Activated naive CD8-positive, alpha-beta T cell treated with anti-CD3 and anti-CD28 coated beads, Interleukin-2, amount 50 U/mL, for 24 hours (primary cell): ENCODE measurements at regions not wholly inside any gene's neighbourhood (a gene's known extent, or its start where the extent isn't known, plus 50 kb on each side); places are given as distances from the start of the nearest gene placed in this dataset.

Source experiments
- ATAC-seq: fragments of 150-1000 bp; cut with Tn5 transposase; one replicate; pipeline ENCODE4 v1.10.0; 2021
- DNase-seq: peaks from one replicate; pipeline ENCODE4 v3.0.0; 2021
- H3K27ac Mint-ChIP-seq: one replicate; pipeline ENCODE4 v1.8.0; 2021; ENCODE audit warnings: mild to moderate bottlenecking, mixed read lengths
- H3K27me3 Mint-ChIP-seq: one replicate; pipeline ENCODE4 v1.8.0; 2021; ENCODE audit warnings: mixed read lengths
- H3K36me3 Mint-ChIP-seq: one replicate; pipeline ENCODE4 v1.8.0; 2021; ENCODE audit warnings: low read depth, mixed read lengths
- H3K4me1 Mint-ChIP-seq: one replicate; pipeline ENCODE4 v1.8.0; 2021; ENCODE audit warnings: mixed read lengths
- H3K4me3 Mint-ChIP-seq: one replicate; pipeline ENCODE4 v1.8.0; 2021; ENCODE audit warnings: mild to moderate bottlenecking, moderate library complexity, mixed read lengths
- H3K9me3 Mint-ChIP-seq: one replicate; pipeline ENCODE4 v1.8.0; 2021; ENCODE audit warnings: mixed read lengths

DNA sequence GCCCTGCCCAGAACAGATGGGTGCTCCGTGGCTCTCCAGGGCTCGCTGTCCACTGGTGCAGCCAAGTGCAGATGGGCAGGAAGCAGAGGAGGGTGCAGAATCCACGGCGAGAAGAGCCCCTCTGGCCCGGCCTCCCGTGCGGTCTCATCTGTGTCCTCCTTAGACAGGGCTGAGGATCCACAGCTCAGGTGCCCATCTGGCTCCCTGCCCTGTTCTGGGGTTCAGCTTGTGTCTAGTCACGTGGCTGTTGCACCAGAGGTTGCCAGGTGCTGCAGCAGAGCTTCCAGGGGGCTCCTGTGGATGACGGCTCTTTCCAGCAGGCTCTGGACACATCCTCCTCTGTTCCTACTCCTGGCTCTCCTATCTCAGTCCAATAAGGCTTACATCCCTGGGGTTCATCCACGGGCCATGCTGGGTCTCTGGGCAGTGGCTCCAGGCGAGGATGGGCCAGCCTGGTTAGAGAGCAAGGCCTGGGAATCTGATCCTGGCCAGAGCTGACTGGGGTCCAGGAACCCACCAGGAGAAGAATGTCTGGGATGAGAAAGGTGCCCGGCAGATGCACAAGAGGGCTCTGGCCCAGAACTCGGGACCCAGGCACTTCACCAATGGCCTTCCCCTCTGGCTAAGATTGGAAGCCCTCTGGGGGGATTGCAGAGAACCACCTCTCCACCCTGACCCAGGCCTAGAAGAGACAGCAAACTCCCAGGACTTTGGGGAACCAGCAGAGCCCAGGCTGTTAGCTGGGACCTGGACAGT, 116.3 kb upstream of the ID2 start:
- Mint-ChIP-seq H3K36me3 (peaks cover 3% of the 10 kb centered on the region), H3K27me3 (no peaks in the 10 kb centered on the region), H3K27ac (no peak overlapping the region), H3K4me1 (peaks cover 5% of the 10 kb centered on the region), H3K9me3 (peaks cover 14% of the 10 kb centered on the region), H3K4me3 (no peak overlapping the region)
- ATAC-seq (no peak), DNase-seq (no peak)

DNA sequence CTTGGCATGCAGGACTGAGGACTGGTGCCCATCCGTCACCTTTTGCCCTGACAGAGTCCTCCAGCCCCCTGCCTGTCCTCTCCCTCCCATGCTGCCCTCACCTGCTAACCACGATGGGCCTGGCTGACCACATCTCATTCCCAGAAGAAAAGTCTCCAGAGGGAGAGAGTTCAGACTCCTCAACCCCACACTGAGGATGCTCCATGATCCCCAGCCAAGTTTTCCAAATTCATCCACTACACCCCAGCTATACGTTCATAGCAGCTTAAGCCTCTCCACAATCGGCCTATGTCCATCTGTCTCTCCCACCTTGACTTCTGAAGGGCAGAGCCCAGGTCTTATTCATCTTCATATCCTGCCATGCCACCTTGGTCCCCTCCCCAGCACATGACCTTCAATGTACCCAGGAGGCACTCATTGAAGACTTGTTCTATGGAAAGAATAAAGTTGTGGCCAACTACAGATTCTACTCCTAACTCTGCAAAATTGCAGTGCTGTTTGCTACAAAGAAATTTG, 115.6 kb upstream of the ID2 start:
- no peaks in the 10 kb centered on the region for H3K27me3 Mint-ChIP-seq
- DNase-seq = no peak
- peaks cover 9% of the 10 kb centered on the region for H3K9me3 Mint-ChIP-seq

DNA sequence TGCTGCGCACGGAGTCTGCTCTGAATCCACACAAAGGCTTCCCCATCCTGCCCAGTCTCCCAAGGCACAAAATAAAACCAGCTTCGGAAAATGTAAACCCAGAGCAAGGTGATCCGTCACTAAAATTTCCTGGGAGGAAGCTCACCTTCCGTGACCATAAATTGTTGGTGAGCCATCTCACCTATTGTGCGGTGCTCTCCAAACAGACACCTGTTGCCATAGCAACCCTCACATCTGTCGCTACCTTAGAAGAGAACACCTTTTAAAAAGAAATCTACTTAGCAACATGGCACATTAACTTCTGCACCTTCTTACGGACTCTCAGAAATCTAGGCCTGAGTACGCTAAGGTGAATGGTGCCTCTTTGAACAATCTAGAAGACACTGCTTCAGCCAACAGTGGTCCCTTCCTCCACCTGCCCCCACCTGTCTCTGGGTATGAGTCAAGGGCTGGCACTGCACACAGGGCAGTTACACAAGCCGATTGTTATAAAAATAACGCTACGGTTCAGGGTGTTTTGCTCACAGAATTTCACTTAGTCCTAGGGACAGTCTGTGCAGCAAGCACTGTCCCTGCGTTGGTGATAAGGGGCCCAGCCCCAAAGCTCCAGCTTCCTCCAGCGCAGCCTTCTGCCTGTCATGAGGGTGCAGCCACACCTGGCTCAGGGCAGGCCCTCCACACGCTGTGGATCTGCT, 114.9 kb upstream of the ID2 start:
- Mint-ChIP-seq H3K9me3 (peaks cover 7% of the 10 kb centered on the region), H3K27me3 (no peaks in the 10 kb centered on the region), H3K4me3 (no peak overlapping the region), H3K36me3 (peaks cover 2% of the 10 kb centered on the region), H3K4me1 (peaks cover 7% of the 10 kb centered on the region), H3K27ac (no peak overlapping the region)
- no peak for ATAC-seq
- DNase-seq = no peak

More for the DNA sequence above, 115.6 kb upstream of the ID2 start:
- H3K4me1 Mint-ChIP-seq = peaks cover 5% of the 10 kb centered on the region
- H3K4me3 Mint-ChIP-seq = no peak overlapping the region
- peaks cover 3% of the 10 kb centered on the region for H3K36me3 Mint-ChIP-seq
- ATAC-seq = no peak
- no peak overlapping the region for H3K27ac Mint-ChIP-seq

DNA sequence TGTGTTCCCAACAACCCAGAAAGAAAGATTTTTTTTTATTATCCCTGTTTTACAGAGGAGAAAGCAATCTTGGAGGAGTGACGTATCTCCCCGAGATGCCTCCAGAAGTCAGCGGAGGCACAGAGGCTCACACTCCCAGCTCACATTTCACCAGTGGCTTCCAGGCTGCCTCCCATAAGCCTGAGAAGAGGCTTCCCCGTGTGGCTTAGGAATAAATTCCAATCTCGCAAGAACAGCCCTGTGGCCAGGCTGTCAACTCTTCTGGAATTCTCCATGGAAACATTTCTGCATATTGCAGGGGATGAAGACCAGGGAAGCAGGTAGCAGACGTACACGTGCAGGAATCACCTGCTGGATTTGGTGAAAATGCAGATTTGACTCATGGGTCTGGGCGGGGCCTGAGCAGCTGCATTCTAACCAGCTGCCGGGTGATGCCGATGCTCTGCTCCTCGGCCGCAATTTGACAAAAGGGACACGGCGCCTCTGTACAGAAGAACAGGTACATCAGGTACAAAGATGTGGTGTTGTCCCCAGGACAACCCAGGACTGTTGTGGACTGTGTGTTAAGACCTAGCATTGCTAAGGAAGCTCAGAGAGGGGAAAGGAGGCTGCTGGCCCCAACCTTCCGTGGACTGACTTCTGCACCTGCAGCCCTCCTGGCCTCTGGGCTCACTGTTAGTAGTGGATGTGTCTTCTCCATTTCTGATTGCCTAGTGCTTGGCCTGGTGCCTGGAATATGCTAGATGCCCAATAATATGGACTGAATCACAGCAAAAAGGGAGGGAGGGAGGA, 114.2 kb upstream of the ID2 start:
- Mint-ChIP-seq H3K4me1 (peaks cover 7% of the 10 kb centered on the region), H3K27me3 (no peaks in the 10 kb centered on the region), H3K4me3 (no peak overlapping the region), H3K36me3 (no peaks in the 10 kb centered on the region), H3K27ac (no peak overlapping the region), H3K9me3 (no peaks in the 10 kb centered on the region)
- ATAC-seq (no peak), DNase-seq (no peak)

DNA sequence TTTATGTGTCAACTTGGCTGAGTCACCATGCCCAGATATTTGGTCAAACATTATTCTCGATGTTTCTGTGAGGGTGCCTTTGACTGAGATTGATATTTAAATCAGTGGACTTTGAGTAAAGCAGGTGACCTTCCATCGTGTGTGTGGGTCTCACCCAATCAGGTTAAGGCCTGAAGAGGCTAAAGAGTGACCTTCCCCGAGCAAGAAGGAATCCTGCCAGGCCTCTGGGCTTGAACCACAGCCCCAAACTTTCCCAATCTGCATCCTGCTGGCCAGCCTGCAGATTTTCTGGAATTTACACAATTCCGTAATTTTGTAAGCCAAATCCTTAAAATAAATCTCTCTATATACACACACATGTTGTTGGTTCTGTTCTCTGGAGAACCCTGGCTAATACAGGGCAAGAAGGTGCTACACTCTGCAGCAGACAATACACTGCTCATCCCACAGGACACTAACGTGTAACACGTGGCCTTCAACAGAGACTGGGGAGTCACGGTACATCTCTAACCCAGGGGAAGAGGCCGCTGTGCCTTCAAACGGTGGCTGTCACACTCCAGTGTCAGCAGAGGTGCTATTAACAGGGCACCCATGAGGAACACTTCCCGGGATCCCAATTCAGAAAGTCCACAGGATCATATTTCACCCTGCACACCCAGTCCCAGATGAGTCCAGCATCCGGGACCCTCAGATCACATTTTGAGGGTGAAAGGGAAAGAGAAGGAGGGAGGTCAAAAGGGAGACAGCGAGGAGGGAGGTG, 113.1 kb upstream of the ID2 start:
- DNase-seq (no peak), ATAC-seq (no peak)
- Mint-ChIP-seq H3K9me3 (no peaks in the 10 kb centered on the region), H3K4me3 (no peak overlapping the region), H3K4me1 (peaks cover 7% of the 10 kb centered on the region), H3K27ac (no peak overlapping the region), H3K27me3 (no peaks in the 10 kb centered on the region), H3K36me3 (no peaks in the 10 kb centered on the region)

DNA sequence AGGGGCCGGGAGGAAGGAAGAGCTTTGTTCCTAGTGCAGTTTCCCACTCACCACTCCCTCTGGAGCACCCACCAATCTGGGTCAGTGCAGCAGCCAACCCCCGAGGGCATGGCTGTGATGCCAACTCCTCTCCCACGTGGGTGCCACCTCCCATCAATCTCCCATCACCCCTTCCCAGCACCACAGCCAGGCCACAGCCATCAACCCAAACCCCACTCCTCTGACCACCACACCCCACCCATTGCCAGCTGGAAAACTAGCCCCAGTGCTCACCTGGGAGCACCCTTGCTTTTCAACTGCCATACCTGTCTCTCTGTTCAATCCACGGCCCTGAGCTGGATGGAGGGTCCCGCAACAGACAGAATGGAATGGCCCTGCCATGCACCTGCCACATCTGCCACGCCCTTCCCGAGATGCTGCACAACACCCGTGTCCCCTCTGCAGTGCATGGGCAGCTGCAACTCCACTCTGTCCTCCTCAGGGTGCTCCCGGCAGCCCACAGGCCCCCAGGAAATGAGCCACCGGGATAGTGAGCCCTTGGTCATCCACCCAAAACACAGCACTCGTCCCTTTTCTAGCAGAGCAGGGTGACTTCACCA, 112.4 kb upstream of the ID2 start:
- no peaks in the 10 kb centered on the region for H3K27me3 Mint-ChIP-seq
- H3K4me1 Mint-ChIP-seq = peaks cover 12% of the 10 kb centered on the region
- no peak for DNase-seq
- H3K4me3 Mint-ChIP-seq = no peak overlapping the region
- no peak overlapping the region for H3K27ac Mint-ChIP-seq
- no peaks in the 10 kb centered on the region for H3K9me3 Mint-ChIP-seq
- ATAC-seq = no peak
- no peaks in the 10 kb centered on the region for H3K36me3 Mint-ChIP-seq

DNA sequence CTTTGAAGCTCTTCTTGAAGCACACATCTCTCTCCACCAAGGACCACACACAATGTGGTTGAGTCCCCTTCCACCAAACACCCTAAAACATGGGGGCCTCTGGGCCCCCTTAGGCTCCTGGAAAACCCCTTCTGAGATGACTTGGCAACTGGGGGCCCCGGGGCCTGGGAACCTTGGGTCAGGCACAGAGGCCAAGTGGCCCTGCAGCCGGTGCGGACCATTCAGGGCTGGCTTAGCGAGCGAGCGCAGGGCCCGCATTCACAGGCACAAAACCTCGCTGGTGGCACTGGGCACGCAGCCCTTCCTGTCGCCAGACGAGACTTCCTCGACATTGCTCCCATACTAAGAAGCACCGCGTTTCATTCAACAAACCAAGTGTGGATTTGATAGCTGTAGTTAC, 111.2 kb upstream of the ID2 start:
- no peak for DNase-seq
- Mint-ChIP-seq H3K9me3 (no peaks in the 10 kb centered on the region), H3K36me3 (no peaks in the 10 kb centered on the region), H3K27ac (no peak overlapping the region), H3K27me3 (peaks cover 2% of the 10 kb centered on the region), H3K4me3 (no peak overlapping the region), H3K4me1 (peaks cover 23% of the 10 kb centered on the region)
- no peak for ATAC-seq

DNA sequence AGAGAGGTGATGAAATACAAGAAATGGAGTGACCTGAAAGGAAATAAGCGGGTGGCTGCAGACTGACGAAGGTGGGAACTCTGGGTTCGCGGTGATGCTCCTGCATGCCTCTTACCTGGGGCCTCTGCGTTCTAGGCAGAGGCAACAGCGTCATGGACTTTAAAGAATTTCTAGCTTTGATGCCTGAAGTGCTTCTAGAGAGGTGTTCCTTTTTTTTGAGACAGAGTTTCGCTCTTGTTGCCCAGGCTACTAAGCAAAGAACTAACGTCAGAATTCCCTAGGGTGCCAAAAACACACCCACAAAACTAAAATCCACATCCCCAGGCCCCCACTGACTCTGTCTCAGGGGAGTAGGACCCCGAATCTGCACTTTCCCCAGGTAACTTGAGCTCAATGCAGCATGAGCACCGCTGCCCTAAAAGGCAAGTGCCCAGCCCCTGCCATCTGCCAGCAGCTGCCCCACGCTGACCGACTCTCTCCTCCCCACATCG, 110.5 kb upstream of the ID2 start:
- no peak overlapping the region for H3K4me3 Mint-ChIP-seq
- peaks cover 5% of the 10 kb centered on the region for H3K27me3 Mint-ChIP-seq
- H3K4me1 Mint-ChIP-seq = peaks cover 30% of the 10 kb centered on the region
- no peak overlapping the region for H3K27ac Mint-ChIP-seq
- ATAC-seq (no peak), DNase-seq (no peak)
- H3K9me3 Mint-ChIP-seq = no peaks in the 10 kb centered on the region
- H3K36me3 Mint-ChIP-seq = no peaks in the 10 kb centered on the region

DNA sequence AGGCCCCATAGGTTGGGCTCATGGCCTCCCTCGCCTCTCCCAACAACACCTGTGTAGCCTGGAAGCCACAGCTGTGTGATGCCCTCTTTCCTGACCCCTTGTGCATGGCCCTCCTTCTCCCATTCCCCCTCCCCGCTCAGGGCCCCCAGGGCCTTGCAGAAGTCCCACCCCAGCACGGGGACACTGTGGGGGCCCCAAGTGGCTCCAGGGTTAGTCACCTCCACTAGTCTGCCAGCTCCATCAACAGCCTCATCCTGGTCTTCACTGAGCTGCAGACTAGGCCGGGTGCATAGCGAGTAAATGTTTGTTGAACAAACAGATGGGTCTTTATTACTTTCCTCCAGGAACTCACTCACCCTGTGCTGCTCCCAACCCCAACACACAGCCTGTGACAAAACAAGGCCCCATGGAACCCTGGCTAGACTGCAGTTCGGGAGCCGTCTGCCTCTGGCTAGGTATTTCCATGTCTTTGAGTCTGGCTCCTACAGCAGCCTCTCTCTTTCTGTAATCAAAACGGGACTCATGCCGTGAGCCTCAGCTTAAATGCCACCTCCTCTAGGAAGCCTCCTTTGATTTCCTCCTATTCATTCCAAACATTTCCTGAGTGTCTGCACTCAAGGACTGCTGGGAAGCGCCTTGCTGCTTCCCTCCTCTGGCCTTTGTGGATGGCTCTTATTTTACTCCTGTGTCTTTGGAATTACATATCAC, 109.9 kb upstream of the ID2 start:
- no peak overlapping the region for H3K4me3 Mint-ChIP-seq
- no peak for DNase-seq
- no peaks in the 10 kb centered on the region for H3K9me3 Mint-ChIP-seq
- no peaks in the 10 kb centered on the region for H3K36me3 Mint-ChIP-seq
- no peak overlapping the region for H3K27ac Mint-ChIP-seq
- peaks cover 5% of the 10 kb centered on the region for H3K27me3 Mint-ChIP-seq
- H3K4me1 Mint-ChIP-seq = peaks cover 36% of the 10 kb centered on the region
- no peak for ATAC-seq

DNA sequence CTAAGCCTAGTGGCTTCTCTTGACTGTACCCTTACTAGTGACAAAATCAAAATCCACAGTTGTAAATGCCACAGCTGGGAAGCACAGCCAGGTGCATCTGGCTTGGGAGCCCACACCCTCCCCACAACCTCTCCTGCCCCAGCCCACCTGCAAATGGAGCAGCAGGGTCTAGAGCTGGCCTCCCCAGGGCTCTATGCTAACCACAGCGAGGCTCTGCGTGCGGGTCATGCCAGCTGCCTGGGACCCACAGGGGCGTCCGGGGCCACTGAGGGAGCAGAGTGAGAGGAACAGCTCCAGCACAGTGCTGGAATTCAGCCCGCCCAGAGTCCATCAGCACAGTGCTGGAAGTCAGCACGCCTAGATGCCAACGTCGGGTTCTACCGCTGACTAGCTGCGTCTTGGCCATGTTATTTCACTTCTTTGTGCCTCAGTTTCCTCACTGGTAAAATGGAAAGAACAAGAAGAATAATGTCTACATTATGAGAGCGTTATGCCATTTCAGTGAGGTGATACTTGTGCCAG, 109.1 kb upstream of the ID2 start:
- Mint-ChIP-seq H3K27ac (no peak overlapping the region), H3K4me3 (no peak overlapping the region), H3K36me3 (no peaks in the 10 kb centered on the region), H3K9me3 (no peaks in the 10 kb centered on the region), H3K4me1 (peaks cover 44% of the 10 kb centered on the region), H3K27me3 (peaks cover 5% of the 10 kb centered on the region)
- DNase-seq = no peak
- ATAC-seq = no peak

DNA sequence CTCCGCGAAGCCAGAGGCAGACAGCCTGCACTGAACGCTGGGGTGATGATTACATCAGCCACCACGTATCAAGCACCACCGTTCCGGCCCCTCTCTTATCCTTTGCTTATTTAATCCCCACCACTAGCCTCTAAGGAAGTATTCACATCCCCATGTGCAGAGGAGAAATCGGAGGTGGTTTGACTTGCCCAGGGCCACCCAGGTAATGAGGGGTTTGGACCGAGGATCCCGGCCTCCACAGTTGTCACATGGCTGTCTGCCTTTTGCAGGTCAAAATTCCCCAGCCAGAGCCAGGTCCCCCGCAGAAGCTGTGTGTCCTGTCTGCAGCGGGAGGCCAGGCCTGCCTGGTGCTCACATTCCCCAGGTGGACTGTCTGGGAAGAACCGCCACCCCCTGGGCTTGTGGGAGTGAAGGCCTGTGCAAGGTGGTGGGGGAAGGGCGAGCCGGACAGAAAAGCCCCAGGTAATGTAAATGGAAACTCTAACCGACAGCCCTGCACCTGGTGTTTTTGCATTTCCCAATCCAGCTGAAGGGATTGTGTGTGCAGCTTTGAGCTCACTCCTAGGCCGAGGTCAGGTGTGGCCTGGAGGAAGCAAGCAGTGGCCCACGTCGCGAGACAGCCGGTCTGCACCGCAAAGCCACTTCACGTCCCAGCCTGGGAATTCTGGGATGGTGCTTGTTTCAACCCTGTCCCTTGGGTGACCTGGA, 108.5 kb upstream of the ID2 start:
- H3K27ac Mint-ChIP-seq = no peak overlapping the region
- H3K27me3 Mint-ChIP-seq = peaks cover 5% of the 10 kb centered on the region
- H3K4me3 Mint-ChIP-seq = no peak overlapping the region
- peaks cover 49% of the 10 kb centered on the region for H3K4me1 Mint-ChIP-seq
- no peak for ATAC-seq
- no peak for DNase-seq
- H3K9me3 Mint-ChIP-seq = no peaks in the 10 kb centered on the region
- no peaks in the 10 kb centered on the region for H3K36me3 Mint-ChIP-seq

DNA sequence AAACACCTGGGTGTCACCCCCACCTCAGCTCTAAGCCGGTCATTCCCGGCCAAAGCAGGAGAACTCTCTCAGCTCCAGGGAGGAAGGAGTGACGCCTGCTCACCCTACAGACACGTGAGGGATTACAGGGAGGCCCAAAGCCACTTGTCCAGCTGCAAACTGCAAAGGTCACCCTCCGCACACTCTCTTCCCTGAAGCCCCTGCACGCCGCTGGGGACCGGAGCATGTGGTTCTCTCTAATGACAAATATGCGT, 108.0 kb upstream of the ID2 start:
- peaks cover 5% of the 10 kb centered on the region for H3K27me3 Mint-ChIP-seq
- ATAC-seq = no peak
- no peak overlapping the region for H3K27ac Mint-ChIP-seq
- no peak overlapping the region for H3K4me3 Mint-ChIP-seq
- no peaks in the 10 kb centered on the region for H3K36me3 Mint-ChIP-seq
- H3K9me3 Mint-ChIP-seq = no peaks in the 10 kb centered on the region
- H3K4me1 Mint-ChIP-seq = peaks cover 54% of the 10 kb centered on the region
- DNase-seq = no peak
